HG03139 (cell line): ENCODE measurements at regions not wholly inside any gene's neighbourhood (a gene's known extent, or its start where the extent isn't known, plus 50 kb on each side); places are given as distances from the start of the nearest gene placed in this dataset.
"Not testable (repeated sequence)": the region's sequence is repeated elsewhere in the genome, so short reads cannot be mapped to it uniquely, and the experiment has no call there.

Source experiments
- ATAC-seq: cut with Tn5 transposase; IDR thresholded peaks from one replicate; pipeline ENCODE4 v1.9.1; 2021; ENCODE audit not compliant: unreplicated experiment

DNA sequence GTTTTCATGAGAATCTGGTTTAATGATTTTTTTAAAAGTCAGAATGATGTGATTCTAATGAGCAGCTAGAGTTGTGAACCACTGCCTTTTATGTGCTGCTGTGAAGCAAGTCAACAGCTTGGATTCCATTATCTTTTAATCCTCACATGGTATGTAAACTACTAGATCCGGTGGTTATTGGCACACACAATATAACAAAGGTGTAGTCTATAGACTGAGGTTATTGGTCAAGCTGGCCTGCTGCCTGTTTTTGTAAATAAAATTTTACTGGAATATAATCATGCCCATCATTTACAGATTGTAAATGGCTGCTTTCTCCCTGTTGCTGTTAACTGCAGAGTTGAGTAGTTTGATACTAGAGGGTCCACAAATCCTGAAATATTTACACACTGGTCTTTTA is 103.1 kb downstream of the OTOL1 start:
- no peak for ATAC-seq

DNA sequence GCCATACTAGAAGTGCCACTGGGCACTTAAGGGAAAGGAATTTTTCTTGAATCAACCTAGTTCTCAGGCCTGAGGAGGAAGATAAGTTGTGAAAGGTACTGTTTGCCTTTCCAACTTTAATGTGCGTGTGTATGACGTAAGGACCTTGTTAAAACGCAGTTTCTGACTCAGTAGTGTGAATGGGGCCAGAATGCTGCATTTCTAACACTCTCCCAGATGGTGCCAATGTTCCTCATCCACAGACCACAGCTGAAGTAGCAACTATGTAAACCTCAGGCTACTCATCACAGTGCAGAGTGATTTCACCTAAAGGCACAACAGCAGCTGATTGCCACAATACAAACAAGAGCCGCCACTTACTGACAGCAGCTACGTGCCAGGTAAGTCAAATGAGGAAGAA is 103.6 kb downstream of the OTOL1 start:
- no peak for ATAC-seq

DNA sequence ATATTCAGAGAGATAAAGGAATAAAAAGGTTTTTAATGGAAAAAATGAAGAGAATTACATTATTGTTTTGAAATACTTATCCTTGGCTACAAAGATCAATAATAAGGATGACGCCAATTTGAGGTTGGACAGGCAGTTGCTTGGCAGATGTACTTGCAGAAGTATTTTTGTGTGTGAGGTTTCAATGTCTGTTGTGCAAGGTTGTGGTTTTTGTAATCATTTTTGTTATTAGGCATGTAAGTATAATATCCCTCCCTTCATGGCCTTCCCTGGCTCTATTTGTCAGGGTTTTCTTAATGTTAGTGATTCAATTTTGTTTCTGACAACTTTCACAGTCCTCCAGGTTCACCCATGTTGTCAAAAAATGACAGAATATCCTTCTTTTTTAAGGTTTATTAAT is 105.9 kb downstream of the OTOL1 start:
- ATAC-seq, result no peak

DNA sequence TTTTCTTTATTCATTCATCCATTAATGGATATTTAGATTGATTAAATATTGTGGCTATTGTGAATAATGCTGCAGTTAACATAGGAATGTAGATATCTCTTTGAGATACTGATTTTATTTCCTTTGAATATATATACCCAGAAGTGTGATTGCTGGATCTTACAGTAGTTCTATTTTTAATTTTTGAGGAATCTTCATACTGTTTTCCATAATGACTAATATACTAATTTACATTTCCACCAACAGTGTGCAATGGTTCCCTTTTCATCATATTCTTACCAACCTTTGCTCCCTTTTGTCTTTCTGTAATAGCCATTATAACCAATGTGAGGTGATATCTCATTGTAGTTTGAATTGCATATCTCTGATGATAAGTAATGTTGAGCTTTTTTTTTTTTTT is 106.3 kb downstream of the OTOL1 start:
- ATAC-seq, result no peak

DNA sequence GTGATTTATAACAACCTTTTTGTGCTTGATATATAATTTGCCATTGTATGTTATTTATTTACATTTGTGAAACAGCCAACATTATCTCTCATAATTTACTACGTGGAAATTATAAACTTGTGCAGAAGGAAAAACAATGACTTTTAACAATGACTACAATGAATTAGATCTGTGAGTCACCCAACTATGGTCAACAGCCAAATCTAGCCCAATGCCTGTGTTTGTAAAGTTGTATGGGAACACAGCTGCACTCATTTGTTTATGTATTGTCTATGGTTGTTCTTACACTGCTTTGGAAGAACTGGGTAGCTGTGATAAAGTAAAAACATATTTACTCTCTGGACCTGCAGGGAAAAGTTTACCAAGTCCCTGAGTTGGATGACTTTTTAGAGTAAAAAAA is 110.4 kb downstream of the OTOL1 start:
- no peak for ATAC-seq

DNA sequence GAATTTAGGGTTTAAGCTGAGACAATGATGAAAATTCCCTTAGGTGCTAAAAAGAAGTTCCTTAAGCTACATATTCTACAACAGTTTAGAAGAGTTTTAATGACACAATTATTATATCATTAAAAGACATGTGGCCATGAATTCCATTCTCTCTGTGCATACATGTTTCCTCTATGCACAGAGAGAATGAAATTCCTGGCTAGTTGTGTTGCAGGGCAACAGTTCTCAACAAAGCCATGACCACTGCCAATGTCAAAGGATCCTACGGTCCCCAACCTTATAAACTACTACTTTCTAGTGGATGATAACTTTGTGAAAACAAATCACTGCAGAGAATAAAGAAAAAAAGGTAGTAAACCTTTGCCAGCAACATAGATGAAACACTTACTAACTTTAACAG is 122.7 kb downstream of the OTOL1 start:
- no peak for ATAC-seq

DNA sequence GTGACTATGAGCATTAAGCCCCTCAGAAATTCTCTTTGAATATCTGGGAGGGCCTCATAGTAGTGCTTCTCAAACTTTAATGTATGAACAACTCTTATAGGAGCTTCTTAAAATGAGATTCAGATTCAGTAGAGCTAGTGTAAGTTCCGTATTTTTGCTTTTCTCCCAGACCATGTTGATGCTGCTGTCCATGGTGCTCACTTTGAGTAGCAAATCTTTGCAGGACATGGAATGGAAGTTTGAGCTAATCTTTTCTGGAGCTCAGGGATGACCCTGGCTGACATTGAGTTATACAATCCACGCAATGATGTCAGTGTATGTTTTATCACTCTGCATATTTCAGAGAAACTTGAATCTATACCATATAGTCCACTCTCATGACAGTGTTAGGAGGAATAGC is 134.2 kb downstream of the OTOL1 start:
- no peak for ATAC-seq

DNA sequence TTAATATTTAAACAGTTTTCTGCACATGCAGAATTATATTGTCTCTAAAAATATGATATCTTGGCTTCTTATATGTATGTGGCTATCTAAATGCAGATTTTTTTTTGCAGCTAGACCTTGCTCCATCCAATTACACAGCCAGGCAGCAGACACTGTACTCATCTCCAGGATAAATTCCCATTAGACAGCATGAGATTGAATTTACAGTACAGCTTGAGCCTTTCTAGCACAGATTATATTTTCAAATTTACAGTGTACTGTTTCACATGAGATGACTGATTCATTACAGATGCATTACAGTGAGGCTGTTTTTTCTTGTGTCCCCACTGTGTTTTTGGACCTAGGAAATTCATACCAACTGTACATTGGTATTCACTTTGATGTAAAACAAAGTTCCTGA is 134.9 kb downstream of the OTOL1 start:
- ATAC-seq, result no peak

DNA sequence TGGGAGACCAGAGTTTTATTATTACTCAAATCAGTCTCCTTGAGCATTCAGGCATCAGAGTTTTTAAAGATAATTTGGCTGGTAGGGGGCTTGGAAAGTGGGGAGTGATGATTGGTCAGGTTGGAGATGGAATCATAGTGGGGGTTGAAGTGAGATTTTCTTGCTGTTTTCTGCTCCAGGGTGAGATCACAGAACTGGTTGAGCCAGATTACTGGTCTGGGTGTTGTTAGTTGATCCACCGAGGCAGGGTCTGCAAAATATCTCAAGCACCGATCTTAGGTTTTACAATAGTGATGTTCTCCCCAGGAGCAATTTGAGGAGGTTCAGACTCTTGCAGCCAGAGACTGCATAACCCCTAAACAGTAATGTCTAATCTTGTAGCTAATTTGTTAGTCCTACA is 141.0 kb downstream of the OTOL1 start:
- no peak for ATAC-seq

DNA sequence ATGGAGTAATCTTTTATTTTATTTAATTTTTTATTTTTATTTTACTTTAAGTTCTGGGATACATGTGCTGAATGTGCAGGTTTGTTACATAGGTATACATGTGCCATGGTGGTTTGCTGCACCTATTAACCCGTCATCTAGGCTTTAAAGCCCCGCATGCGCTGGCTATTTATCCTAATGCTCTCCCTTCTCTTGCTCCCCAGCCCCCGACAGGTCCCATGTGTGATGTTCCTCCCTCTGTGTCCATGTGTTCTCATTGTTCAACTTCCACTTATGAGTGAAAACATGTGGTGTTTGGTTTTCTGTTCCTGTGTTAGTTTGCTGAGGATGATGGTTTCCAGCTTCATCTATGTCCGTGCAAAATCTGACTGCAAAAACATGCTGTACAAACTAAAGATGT is 142.5 kb downstream of the OTOL1 start:
- not testable (repeated sequence) for ATAC-seq

DNA sequence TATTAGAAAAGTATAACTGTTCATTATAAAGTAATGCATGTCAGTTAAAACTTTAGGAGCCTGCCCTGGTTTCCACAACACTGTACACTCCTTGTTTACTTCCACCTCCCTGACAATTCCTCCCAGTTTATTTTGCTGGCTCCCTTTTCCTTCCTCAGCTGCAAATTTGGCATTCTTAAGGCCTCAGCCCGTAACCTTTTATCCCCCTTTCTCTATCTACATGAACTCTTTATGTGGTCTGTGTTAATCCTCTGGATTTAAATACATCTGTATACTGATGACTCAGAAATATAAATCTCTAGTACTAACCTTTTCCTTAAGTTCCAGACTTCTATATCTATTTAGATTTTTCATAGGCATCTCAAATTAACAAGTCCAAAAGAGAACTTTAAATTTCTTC is 143.6 kb downstream of the OTOL1 start:
- no peak for ATAC-seq

DNA sequence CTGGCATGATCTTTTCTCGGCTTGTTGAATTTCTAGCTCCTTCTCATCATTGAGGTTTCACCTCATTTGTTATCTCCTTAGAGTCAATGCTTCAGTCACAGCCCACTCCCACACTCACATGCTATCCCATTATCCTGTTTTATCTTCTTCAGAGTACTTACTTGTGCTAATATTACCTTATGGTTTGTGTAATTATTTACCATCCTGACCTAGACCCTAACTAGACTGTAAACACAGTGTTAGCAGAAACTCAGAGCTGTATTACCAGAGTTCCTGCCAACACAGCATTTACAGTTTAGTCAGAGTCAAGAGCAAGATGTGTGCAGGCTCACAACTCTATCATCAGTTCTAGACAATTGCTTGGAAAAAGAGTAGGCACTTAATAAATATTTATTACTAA is 144.7 kb downstream of the OTOL1 start:
- no peak for ATAC-seq

DNA sequence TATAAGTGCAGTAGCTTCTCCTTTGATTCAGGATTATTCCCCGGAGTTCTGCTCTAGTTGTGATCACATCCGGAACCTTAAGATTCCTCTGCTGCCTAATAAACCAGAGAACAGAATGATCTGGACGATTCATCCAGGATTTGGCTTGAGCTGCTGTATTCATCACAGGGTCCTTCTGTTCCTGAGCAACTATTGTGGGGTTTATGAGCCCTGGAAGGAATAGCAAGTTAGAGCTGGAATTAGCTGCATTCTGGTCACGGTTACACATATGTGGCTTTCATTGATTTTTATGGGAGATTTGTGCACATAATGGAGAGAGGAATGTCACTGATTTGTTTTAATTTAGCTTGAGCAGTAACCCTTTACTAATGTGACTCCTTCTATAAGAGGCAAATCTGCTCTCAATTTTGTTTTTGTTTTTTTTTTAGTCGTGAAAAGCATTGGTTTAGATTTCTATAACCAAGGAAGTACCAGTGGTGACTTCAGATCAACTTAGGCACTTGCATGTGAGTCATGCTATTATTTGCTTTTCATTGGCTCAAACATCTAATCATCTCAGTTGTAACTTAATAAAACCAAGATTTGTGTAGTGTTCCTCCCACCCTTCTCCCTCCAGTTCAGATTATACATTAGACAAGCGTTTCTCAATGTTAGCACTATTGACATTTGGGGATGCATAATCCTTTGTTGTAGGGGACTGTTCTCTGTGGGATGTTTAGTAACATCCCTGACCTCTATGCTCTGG is 148.5 kb downstream of the OTOL1 start:
- ATAC-seq, result no peak

DNA sequence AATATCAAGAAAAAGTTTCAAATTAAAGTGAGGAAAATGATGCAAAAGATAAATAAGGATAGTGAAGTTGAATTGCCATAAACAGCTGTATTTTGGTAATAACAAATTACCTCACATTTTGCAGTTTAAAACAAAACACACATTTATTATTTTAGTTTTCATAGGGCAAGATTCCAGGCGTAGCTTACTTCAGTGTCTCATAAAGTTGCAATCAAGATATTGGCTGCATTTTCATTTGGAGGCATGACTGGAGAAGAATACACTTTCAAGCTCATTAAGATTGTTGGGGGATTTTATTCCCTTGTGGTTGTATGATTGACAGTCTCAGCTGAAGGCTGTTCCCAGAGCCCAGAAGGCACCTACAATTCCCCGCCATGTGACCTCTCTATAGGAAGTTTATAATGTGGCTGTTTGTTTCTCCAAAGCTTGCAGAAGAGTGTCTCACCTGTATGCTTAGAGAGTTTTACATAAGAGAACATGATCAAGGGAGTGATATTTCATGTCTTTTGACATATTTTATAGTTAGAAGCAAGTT is 151.4 kb downstream of the OTOL1 start:
- ATAC-seq, result no peak

DNA sequence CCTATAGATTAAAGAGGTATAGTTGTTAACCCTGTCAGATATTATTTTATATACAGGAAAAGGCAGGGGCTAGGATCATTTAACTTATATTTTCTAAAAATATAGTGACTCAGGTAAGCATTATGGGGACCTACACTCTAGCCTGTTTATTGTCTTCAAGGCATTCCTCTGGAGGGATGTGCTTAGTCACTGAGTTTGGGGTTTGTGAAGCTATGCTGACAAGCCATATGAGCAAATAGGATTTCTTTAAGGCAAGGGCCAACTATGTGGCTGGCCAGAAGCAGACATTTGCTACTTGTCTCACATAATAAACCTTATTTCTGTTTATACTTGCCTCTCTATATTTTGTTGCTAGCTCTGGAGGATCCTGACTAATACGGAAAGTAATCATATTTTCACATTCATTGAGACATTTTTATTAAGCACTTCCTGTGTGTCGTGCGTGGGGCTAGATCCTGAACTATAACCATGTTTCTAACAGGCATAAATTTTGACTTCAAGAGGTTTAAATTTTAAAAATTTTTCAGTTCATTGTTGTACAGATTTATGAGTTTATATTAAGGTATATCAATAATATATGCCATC is 153.4 kb downstream of the OTOL1 start:
- no peak for ATAC-seq

DNA sequence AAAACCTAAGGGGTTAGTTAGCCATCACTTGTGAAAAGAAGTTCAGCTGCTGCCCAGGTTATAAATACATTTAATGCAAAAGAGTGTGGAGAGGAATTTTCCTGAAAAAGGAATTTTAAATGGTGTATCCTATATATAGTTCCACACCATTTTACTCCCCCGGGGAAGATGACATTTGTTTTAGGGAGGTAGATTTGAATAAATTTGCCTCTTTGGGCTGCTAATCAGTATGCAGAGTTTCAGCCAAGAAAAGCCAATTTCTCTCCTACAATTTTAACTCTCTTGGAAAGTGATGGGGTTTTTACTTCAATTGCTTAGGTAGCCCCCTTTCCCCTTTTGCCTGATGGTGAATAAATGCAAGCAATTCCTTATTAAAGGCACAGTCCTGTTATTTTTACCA is 161.2 kb downstream of the OTOL1 start:
- ATAC-seq, result no peak

DNA sequence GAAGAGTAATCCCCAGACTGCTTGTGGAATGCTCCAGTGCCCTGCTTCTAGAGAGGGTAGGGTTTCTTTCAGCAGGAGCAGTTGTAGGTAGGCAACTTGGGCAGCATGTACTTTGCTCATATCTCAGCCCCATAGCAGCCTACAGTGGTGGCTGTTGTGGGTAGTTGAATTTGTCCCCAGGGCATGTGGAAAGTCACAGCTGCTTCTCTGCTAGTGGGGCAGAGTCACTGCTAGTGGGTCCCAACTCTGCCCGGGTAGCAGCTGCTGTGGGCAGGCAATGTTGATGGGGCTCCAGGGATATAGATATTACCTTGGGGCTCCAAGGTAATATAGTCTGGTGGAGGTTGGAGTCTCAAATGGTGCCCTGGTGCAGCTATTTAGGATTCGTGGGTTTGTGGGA is 174.5 kb downstream of the OTOL1 start:
- no peak for ATAC-seq

DNA sequence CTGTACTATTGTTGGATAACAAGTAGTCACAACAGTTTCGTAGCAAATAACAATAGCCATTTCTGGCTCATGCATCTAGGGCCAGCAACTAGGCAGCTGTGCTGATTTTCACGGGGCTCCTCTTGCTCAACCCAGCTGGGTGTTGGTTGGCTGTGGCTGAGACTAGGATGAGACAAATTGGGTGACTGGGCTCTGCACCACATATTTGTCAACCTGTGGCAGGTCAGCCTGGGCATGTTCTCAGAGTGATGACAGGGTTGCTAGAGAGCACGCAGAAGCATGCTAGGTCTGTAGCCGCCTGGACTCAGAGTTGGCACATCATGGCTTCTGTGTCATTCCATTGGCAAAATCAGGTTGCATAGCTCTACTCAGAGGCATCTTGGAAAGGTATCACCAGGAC is 175.9 kb downstream of the OTOL1 start:
- no peak for ATAC-seq

DNA sequence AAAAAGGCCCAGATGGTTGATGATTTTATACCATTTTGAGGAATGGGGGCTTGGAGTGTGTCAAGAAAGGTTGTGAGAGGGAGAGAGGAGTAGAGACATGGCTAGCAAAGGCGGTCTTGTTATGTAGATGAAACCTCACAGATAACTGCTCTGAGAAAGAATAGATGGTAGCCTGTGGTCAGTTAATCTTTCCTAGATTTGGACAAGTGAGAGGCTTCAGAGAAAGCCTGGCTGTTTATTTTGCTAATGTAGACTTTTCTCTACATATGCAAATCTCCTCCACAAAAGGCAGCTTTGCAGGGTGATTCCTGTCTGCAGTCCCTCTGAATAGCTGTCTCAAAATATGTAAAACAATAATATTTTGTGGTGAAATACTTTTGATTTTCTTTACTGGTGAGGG is 177.3 kb downstream of the OTOL1 start:
- ATAC-seq, result no peak

DNA sequence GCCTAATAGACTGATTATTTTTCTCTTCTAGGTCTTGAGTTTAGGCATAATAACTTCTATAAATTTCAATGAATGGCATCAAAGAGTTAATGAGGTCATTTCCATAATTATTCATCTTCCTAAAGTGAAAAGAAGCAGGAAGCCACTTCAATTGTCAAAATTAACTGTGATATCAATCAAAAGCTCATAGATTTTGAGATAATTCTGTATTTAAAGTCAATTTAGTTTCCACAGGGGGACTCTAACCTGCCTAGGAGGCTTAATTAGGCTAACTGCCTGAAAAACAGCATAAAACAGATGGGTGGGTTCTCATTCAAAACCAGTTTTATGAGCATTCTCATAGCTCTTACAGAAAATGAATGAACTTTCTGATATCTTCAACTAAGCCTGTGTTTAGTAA is 177.8 kb downstream of the OTOL1 start:
- no peak for ATAC-seq

DNA sequence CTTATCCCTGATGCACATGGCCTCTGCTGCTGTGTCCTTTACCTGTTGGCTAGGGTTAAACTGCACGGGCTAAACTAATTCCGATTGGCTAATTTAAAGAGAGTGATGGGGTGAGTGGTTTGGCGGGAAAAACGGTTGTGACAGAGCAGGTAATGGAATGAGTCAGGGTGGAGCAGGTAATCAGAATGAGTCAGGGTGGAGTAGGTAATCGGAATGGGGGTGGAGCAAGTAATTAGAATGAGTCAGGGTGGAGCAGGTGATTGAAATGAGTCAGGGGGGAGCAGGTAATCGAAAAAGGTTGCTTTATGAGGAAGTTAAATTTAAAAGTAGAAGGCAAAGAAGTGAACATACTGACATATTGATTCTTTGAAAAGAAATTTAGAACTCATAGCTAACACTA is 185.2 kb downstream of the OTOL1 start:
- ATAC-seq, result not testable (repeated sequence)

DNA sequence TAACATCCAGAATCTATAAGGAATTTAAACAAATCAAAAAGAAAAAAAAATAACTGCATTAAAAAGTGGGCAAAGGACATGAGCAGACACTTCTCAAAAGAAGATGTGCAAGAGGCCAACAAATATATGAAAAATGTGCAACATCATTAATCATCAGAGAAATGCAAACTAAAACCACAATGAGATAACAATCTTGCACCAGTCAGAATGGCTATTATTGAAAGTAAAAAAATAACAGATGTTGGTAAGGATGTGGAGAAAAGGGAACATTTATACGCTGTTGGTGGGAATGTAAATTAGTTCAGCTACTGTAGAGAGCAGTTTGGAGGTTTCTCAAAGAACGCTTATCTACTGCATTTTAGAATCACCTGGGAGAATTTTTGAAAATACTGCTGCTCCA is 186.1 kb downstream of the OTOL1 start:
- no peak for ATAC-seq
